ENCODE measurements at regions not wholly inside any gene's neighbourhood (a gene's known extent, or its start where the extent isn't known, plus 50 kb on each side); places are given as distances from the start of the nearest gene placed in this dataset.
A peak's percentile ranks its signal among the peaks of the same experiment; 100 is the strongest.

GRCh38 chr9:86893811-86894490 is 53.4 kb downstream of the GAS1 start:
- no peak for DNase-seq (ENCODE audit: low read depth)

GRCh38 chr9:86892576-86892975 is 54.7 kb downstream of the GAS1 start:
- DNase-seq (ENCODE audit: low read depth), result peak; percentile 71

GRCh38 chr9:86891886-86892437 is 55.3 kb downstream of the GAS1 start:
- no peak for DNase-seq (ENCODE audit: low read depth)

GRCh38 chr9:86891091-86891490 is 56.2 kb downstream of the GAS1 start:
- no peak for DNase-seq (ENCODE audit: low read depth)

GRCh38 chr9:86885232-86885631 is 62.1 kb downstream of the GAS1 start:
- DNase-seq (ENCODE audit: low read depth), result no peak

GRCh38 chr9:86876621-86877196 is 70.6 kb downstream of the GAS1 start:
- DNase-seq (ENCODE audit: low read depth), result no peak

- DNase-seq (ENCODE audit: low read depth), result no peak
Observed at GRCh38 chr9:86868616-86869015, 78.7 kb downstream of the GAS1 start.

- DNase-seq (ENCODE audit: low read depth), result no peak
Observed at GRCh38 chr9:86867804-86868313, 79.4 kb downstream of the GAS1 start.

GRCh38 chr9:86865952-86866351 is 81.4 kb downstream of the GAS1 start:
- DNase-seq (ENCODE audit: low read depth), result no peak

- no peak for DNase-seq (ENCODE audit: low read depth)
Observed at GRCh38 chr9:86860006-86860405, 87.3 kb downstream of the GAS1 start.

- DNase-seq (ENCODE audit: low read depth), result no peak
Observed at GRCh38 chr9:86859056-86859455, 88.2 kb downstream of the GAS1 start.

GRCh38 chr9:86858009-86858408 is 89.3 kb downstream of the GAS1 start:
- no peak for DNase-seq (ENCODE audit: low read depth)

- DNase-seq (ENCODE audit: low read depth), result no peak
Observed at GRCh38 chr9:86856259-86856658, 91.0 kb downstream of the GAS1 start.

- DNase-seq (ENCODE audit: low read depth), result peak; percentile 93
Observed at GRCh38 chr9:86854898-86855523, 92.3 kb downstream of the GAS1 start.

GRCh38 chr9:86846656-86847055 is 100.7 kb downstream of the GAS1 start:
- DNase-seq (ENCODE audit: low read depth), result peak; percentile 69

GRCh38 chr9:86843206-86843605 is 104.1 kb downstream of the GAS1 start:
- peak; percentile 37 for DNase-seq (ENCODE audit: low read depth)

- peak; percentile 28 for DNase-seq (ENCODE audit: low read depth)
Observed at GRCh38 chr9:86842573-86842972, 104.7 kb downstream of the GAS1 start.

GRCh38 chr9:86839522-86839921 is 107.8 kb downstream of the GAS1 start:
- DNase-seq (ENCODE audit: low read depth), result no peak

- no peak for DNase-seq (ENCODE audit: low read depth)
Observed at GRCh38 chr9:86838519-86839497, 108.5 kb downstream of the GAS1 start.

- DNase-seq (ENCODE audit: low read depth), result no peak
Observed at GRCh38 chr9:86837345-86837744, 110.0 kb downstream of the GAS1 start.

GRCh38 chr9:86836797-86837196 is 110.5 kb downstream of the GAS1 start:
- DNase-seq (ENCODE audit: low read depth), result no peak

- no peak for DNase-seq (ENCODE audit: low read depth)
Observed at GRCh38 chr9:86836266-86836665, 111.0 kb downstream of the GAS1 start.

Measured in amniotic epithelial cell (primary cell).